ENCODE measurements at regions not wholly inside any gene's neighbourhood (a gene's known extent, or its start where the extent isn't known, plus 50 kb on each side); places are given as distances from the start of the nearest gene placed in this dataset.
"Not testable (repeated sequence)": the region's sequence is repeated elsewhere in the genome, so short reads cannot be mapped to it uniquely, and the experiment has no call there.

GRCh38 chrX:50988649-50989048 is 78.1 kb downstream of the BMP15 start:
- TF ChIP-seq, protein P1, sequence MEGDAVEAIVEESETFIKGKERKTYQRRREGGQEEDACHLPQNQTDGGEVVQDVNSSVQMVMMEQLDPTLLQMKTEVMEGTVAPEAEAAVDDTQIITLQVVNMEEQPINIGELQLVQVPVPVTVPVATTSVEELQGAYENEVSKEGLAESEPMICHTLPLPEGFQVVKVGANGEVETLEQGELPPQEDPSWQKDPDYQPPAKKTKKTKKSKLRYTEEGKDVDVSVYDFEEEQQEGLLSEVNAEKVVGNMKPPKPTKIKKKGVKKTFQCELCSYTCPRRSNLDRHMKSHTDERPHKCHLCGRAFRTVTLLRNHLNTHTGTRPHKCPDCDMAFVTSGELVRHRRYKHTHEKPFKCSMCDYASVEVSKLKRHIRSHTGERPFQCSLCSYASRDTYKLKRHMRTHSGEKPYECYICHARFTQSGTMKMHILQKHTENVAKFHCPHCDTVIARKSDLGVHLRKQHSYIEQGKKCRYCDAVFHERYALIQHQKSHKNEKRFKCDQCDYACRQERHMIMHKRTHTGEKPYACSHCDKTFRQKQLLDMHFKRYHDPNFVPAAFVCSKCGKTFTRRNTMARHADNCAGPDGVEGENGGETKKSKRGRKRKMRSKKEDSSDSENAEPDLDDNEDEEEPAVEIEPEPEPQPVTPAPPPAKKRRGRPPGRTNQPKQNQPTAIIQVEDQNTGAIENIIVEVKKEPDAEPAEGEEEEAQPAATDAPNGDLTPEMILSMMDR (IDR thresholded peaks at IDR 0.05): peak; percentile 49
- no peaks in the 10 kb centered on the region for H3K9me3 ChIP-seq
- no peak overlapping the region for H3K27ac ChIP-seq
- peak; percentile 33 for ATAC-seq
- H3K36me3 ChIP-seq: no peaks in the 10 kb centered on the region
- H3K4me3 ChIP-seq: no peak overlapping the region
- no peaks in the 10 kb centered on the region for H3K27me3 ChIP-seq
- DNase-seq: no peak
- intact Hi-C loops (cut with DNase I): no loop called here
- H3K4me1 ChIP-seq: no peaks in the 10 kb centered on the region

DNA sequence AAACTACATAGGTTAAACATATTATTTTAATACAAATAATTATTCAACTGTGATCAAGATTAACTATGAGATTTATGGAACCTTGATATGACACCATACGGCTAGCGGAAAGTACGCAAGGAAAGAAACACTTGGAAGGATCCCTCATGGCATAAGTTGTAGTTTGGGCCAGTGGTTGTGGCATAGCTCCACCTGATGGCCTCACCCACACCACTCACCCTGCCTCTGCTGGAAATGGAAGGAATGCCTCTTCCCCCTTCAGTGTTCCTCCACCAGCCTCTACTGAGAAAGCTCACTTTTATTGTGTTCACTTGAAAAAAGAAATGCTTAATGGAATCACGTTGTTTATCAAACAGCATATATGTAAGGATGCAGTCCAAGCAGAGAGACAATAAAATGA is 86.4 kb downstream of the BMP15 start:
- DNase-seq (no peak), ATAC-seq (no peak)
- TF ChIP-seq, protein P1 (IDR thresholded peaks at IDR 0.05): no peak
- H3K27me3 ChIP-seq: no peaks in the 10 kb centered on the region
- H3K4me1 ChIP-seq: no peaks in the 10 kb centered on the region
- H3K4me3 ChIP-seq: no peak overlapping the region
- no peaks in the 10 kb centered on the region for H3K9me3 ChIP-seq
- H3K36me3 ChIP-seq: no peaks in the 10 kb centered on the region
- no peak overlapping the region for H3K27ac ChIP-seq
- intact Hi-C loops (cut with DNase I): no loop called here

GRCh38 chrX:51000384-51000783 is 89.8 kb downstream of the BMP15 start:
- ATAC-seq; H3K9me3 ChIP-seq; H3K27me3 ChIP-seq; H3K27ac ChIP-seq; DNase-seq; H3K36me3 ChIP-seq; H3K4me3 ChIP-seq; intact Hi-C loops (cut with DNase I); H3K4me1 ChIP-seq: not testable (repeated sequence)

- not testable (repeated sequence) for DNase-seq
These were observed 91.4 kb downstream of the BMP15 start for GRCh38 chrX:51001733-51002632.

GRCh38 chrX:51006064-51006463 is 95.5 kb downstream of the BMP15 start:
- H3K4me1 ChIP-seq: no peaks in the 10 kb centered on the region
- ATAC-seq: no peak
- H3K36me3 ChIP-seq: no peaks in the 10 kb centered on the region
- intact Hi-C loops (cut with DNase I): no loop called here
- H3K9me3 ChIP-seq: no peaks in the 10 kb centered on the region
- H3K4me3 ChIP-seq: no peak overlapping the region
- no peak for DNase-seq
- TF ChIP-seq, protein P1 (IDR thresholded peaks at IDR 0.05): no peak
- no peak overlapping the region for H3K27ac ChIP-seq
- H3K27me3 ChIP-seq: no peaks in the 10 kb centered on the region

More at GRCh38 chrX:51001733-51002632, 91.4 kb downstream of the BMP15 start:
- ATAC-seq; H3K27me3 ChIP-seq; H3K36me3 ChIP-seq; intact Hi-C loops (cut with DNase I); H3K9me3 ChIP-seq; H3K4me3 ChIP-seq; H3K27ac ChIP-seq; H3K4me1 ChIP-seq: not testable (repeated sequence)

- no peaks in the 10 kb centered on the region for H3K27me3 ChIP-seq
- ATAC-seq (no peak), DNase-seq (no peak)
- H3K9me3 ChIP-seq: no peaks in the 10 kb centered on the region
- H3K4me1 ChIP-seq: no peaks in the 10 kb centered on the region
- H3K36me3 ChIP-seq: no peaks in the 10 kb centered on the region
- no peak overlapping the region for H3K27ac ChIP-seq
- TF ChIP-seq, protein P1 (IDR thresholded peaks at IDR 0.05): no peak
- no peak overlapping the region for H3K4me3 ChIP-seq
- intact Hi-C loops (cut with DNase I): no loop called here
These were observed 113.7 kb downstream of the BMP15 start for GRCh38 chrX:51024106-51024696.

Measured in upper lobe of right lung (tissue), 1 donor.